ENCODE measurements at regions not wholly inside any gene's neighbourhood (a gene's known extent, or its start where the extent isn't known, plus 50 kb on each side); places are given as distances from the start of the nearest gene placed in this dataset.

DNA sequence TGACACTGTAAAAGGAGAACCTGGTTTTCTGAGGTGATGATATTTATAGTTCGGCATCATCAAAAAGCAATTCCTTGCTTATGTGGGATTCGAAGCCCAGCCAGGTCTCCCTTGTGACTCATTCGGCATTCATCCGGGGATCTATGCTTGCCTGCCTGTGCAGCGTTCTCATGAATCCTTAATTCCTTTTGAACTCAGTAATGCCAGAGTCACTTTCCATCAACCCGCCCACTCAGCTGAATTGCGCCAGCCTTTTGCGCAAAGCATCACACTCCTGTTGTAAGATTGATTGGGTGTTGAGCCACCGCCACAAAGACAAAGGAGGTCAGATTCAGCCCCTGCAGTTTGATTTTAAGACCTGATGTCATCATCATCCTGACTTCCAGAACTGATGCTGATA lies 128.6 kb downstream of the SLC17A6 start:
- H3K4me3 ChIP-seq (ENCODE audit: low read length): no peak overlapping the region

DNA sequence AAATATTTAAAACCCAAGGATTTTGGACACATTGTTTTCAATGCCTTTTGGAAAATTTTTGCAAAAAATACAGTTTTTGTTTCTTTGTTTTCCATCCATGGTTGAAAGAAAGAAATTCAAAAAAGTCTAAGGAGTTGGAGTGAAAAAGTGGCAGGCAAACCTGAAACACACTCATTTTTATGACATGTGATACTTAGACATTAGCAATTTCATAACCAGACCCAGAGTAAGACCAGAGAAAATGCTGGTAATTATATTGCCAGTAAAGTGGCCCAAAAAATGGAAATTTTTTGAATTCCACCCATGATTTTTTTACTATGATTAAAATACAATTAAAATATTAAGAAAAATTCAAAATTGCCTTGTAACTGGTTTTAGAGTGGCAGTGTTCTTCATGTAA lies 128.2 kb downstream of the SLC17A6 start:
- Histone ChIP-seq H3K79me2 (ENCODE audit: control insufficient read depth, insufficient read depth, low read length) (no peaks in the 10 kb centered on the region), H3K9ac (ENCODE audit: low read length) (no peak overlapping the region), H4K8ac (ENCODE audit: low read depth, low read length) (no peak overlapping the region), H3K4me1 (ENCODE audit: control insufficient read depth, low read depth, low read length) (no peaks in the 10 kb centered on the region), H2BK120ac (ENCODE audit: low read depth, low read length) (no peak overlapping the region), H3K18ac (ENCODE audit: low read length) (no peak overlapping the region), H3K27me3 (ENCODE audit: insufficient read depth, low read length, poor library complexity) (no peaks in the 10 kb centered on the region), H4K5ac (ENCODE audit: low read length) (no peak overlapping the region), H2AK5ac (ENCODE audit: low read length) (no peak overlapping the region), H2BK5ac (ENCODE audit: low read length) (no peak overlapping the region), H3K4ac (ENCODE audit: low read depth, low read length) (no peak overlapping the region), H2BK15ac (replicated peaks; ENCODE audit: low read depth) (no peak overlapping the region), H3K4me2 (ENCODE audit: low read length) (no peak overlapping the region), H3K27ac (ENCODE audit: low read depth, low read length) (no peak overlapping the region), H3K36me3 (ENCODE audit: control insufficient read depth, insufficient read depth, low read length) (no peaks in the 10 kb centered on the region), H3K79me1 (ENCODE audit: low read length) (no peaks in the 10 kb centered on the region), H3K23ac (ENCODE audit: low read length) (no peak overlapping the region), H3K56ac (ENCODE audit: low read length) (no peak overlapping the region), H3K4me3 (ENCODE audit: low read length) (no peak overlapping the region)
- no peak for DNase-seq

More for the DNA sequence above, 128.6 kb downstream of the SLC17A6 start:
- H3K27ac ChIP-seq (ENCODE audit: low read depth, low read length): no peak overlapping the region
- DNase-seq: peak; percentile 38
- no peak overlapping the region for H2BK120ac ChIP-seq (ENCODE audit: low read depth, low read length)
- H3K4ac ChIP-seq (ENCODE audit: low read depth, low read length): no peak overlapping the region
- no peaks in the 10 kb centered on the region for H3K79me1 ChIP-seq (ENCODE audit: low read length)
- H3K18ac ChIP-seq (ENCODE audit: low read length): no peak overlapping the region
- H3K4me2 ChIP-seq (ENCODE audit: low read length): no peak overlapping the region
- H3K9ac ChIP-seq (ENCODE audit: low read length): no peak overlapping the region
- H2AK5ac ChIP-seq (ENCODE audit: low read length): no peak overlapping the region
- H4K8ac ChIP-seq (ENCODE audit: low read depth, low read length): no peak overlapping the region
- H3K56ac ChIP-seq (ENCODE audit: low read length): no peak overlapping the region
- no peak overlapping the region for H2BK15ac ChIP-seq (replicated peaks; ENCODE audit: low read depth)
- H3K36me3 ChIP-seq (ENCODE audit: control insufficient read depth, insufficient read depth, low read length): no peaks in the 10 kb centered on the region
- H3K27me3 ChIP-seq (ENCODE audit: insufficient read depth, low read length, poor library complexity): no peaks in the 10 kb centered on the region
- H3K79me2 ChIP-seq (ENCODE audit: control insufficient read depth, insufficient read depth, low read length): no peaks in the 10 kb centered on the region
- no CpG with 5 or more reads among the region's 9 CpGs for WGBS (ENCODE audit: extremely low coverage, insufficient coverage, low lambda C conversion rate)
- no peak overlapping the region for H4K5ac ChIP-seq (ENCODE audit: low read length)
- no peak overlapping the region for H2BK5ac ChIP-seq (ENCODE audit: low read length)
- H3K4me1 ChIP-seq (ENCODE audit: control insufficient read depth, low read depth, low read length): no peaks in the 10 kb centered on the region
- H3K23ac ChIP-seq (ENCODE audit: low read length): no peak overlapping the region

DNA sequence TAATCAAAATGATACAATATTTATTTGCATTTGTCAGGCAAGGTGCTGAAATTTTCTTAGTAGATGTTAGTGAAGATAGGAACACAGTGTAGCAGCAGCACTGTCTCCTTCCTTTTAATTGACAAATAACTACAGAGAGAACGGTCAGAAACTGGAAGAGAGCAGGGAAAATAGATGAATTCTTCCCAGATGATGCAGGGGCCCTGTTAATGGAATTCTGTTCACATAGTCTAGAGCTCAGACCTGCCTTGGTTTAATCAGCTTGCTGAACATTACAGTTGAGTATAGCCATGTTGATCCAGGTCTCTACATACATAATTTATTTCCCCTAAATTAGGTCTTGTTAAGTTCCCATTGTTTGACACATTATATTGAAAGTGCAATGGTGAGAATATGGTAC lies 127.4 kb downstream of the SLC17A6 start:
- no CpG with 5 or more reads among the region's 1 CpG for whole genome bisulfite sequencing (ENCODE audit: extremely low coverage, insufficient coverage, low lambda C conversion rate)
- Histone ChIP-seq H3K36me3 (ENCODE audit: control insufficient read depth, insufficient read depth, low read length) (no peaks in the 10 kb centered on the region), H4K8ac (ENCODE audit: low read depth, low read length) (no peak overlapping the region), H4K5ac (ENCODE audit: low read length) (no peak overlapping the region), H2BK5ac (ENCODE audit: low read length) (no peak overlapping the region), H3K4me2 (ENCODE audit: low read length) (no peak overlapping the region), H3K56ac (ENCODE audit: low read length) (no peak overlapping the region), H3K4me3 (ENCODE audit: low read length) (no peak overlapping the region), H3K18ac (ENCODE audit: low read length) (no peak overlapping the region), H2BK120ac (ENCODE audit: low read depth, low read length) (no peak overlapping the region), H3K79me2 (ENCODE audit: control insufficient read depth, insufficient read depth, low read length) (no peaks in the 10 kb centered on the region), H3K4me1 (ENCODE audit: control insufficient read depth, low read depth, low read length) (no peaks in the 10 kb centered on the region), H2AK5ac (ENCODE audit: low read length) (no peak overlapping the region), H3K23ac (ENCODE audit: low read length) (no peak overlapping the region), H2BK15ac (replicated peaks; ENCODE audit: low read depth) (no peak overlapping the region), H3K79me1 (ENCODE audit: low read length) (no peaks in the 10 kb centered on the region), H3K27me3 (ENCODE audit: insufficient read depth, low read length, poor library complexity) (no peaks in the 10 kb centered on the region), H3K27ac (ENCODE audit: low read depth, low read length) (no peak overlapping the region), H3K9ac (ENCODE audit: low read length) (no peak overlapping the region), H3K4ac (ENCODE audit: low read depth, low read length) (no peak overlapping the region)
- no peak for DNase-seq

DNA sequence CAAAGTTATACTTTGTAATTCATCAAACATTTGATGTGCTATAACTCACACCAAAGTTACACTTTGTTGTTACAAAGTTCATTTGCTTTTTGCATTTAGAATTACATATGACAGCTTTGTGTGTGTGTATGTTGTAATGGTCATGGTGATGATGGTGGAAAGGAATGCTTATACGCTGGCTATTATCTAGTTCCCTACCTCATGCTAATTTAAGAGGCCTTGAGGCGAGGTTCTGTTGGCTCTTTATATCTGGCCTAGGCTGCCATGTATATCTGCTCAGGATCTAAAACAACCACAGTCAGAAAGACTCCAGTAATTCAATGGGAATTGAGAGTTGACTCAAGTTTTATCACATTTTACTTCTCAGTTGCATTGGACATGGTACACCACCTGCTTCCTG lies 123.4 kb downstream of the SLC17A6 start:
- H2BK5ac ChIP-seq (ENCODE audit: low read length): no peak overlapping the region
- H4K5ac ChIP-seq (ENCODE audit: low read length): no peak overlapping the region
- DNase-seq: peak; percentile 21
- H2BK120ac ChIP-seq (ENCODE audit: low read depth, low read length): no peak overlapping the region
- no peaks in the 10 kb centered on the region for H3K4me1 ChIP-seq (ENCODE audit: control insufficient read depth, low read depth, low read length)
- H3K23ac ChIP-seq (ENCODE audit: low read length): no peak overlapping the region
- H3K36me3 ChIP-seq (ENCODE audit: control insufficient read depth, insufficient read depth, low read length): no peaks in the 10 kb centered on the region
- H3K9ac ChIP-seq (ENCODE audit: low read length): no peak overlapping the region
- no CpG with 5 or more reads among the region's 2 CpGs for WGBS (ENCODE audit: extremely low coverage, insufficient coverage, low lambda C conversion rate)
- no peak overlapping the region for H4K8ac ChIP-seq (ENCODE audit: low read depth, low read length)
- H3K27ac ChIP-seq (ENCODE audit: low read depth, low read length): no peak overlapping the region
- H3K27me3 ChIP-seq (ENCODE audit: insufficient read depth, low read length, poor library complexity): no peaks in the 10 kb centered on the region
- no peak overlapping the region for H3K4ac ChIP-seq (ENCODE audit: low read depth, low read length)
- H2BK15ac ChIP-seq (replicated peaks; ENCODE audit: low read depth): no peak overlapping the region
- H2AK5ac ChIP-seq (ENCODE audit: low read length): no peak overlapping the region
- H3K18ac ChIP-seq (ENCODE audit: low read length): no peak overlapping the region
- H3K4me2 ChIP-seq (ENCODE audit: low read length): no peak overlapping the region
- H3K4me3 ChIP-seq (ENCODE audit: low read length): no peak overlapping the region
- H3K56ac ChIP-seq (ENCODE audit: low read length): no peak overlapping the region
- no peaks in the 10 kb centered on the region for H3K79me2 ChIP-seq (ENCODE audit: control insufficient read depth, insufficient read depth, low read length)
- H3K79me1 ChIP-seq (ENCODE audit: low read length): no peaks in the 10 kb centered on the region

DNA sequence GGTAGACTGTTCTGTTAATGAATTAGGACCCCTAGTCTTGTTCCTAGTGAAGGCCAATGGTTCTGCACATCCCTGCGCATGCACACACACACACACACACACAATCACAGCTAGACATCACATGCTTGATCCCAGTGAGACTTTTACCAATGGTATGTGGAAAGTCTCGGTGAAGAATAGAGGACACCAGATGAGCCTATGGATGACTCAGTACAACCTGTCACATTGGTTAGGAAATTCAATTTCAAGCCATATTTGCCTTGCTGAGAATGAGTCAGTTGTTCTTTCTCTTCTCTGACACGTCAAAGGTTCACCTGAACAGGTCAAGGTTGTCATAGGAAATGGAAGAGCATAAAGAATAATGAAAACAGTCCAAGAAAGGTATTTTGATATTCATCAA lies 122.0 kb downstream of the SLC17A6 start:
- H3K79me1 ChIP-seq (ENCODE audit: low read length): no peaks in the 10 kb centered on the region
- no peaks in the 10 kb centered on the region for H3K4me1 ChIP-seq (ENCODE audit: control insufficient read depth, low read depth, low read length)
- H3K4me2 ChIP-seq (ENCODE audit: low read length): no peak overlapping the region
- no peak overlapping the region for H2AK5ac ChIP-seq (ENCODE audit: low read length)
- no peak for DNase-seq
- WGBS (ENCODE audit: extremely low coverage, insufficient coverage, low lambda C conversion rate): no CpG with 5 or more reads among the region's 3 CpGs
- H3K56ac ChIP-seq (ENCODE audit: low read length): no peak overlapping the region
- H3K18ac ChIP-seq (ENCODE audit: low read length): no peak overlapping the region
- H3K9ac ChIP-seq (ENCODE audit: low read length): no peak overlapping the region
- H4K8ac ChIP-seq (ENCODE audit: low read depth, low read length): no peak overlapping the region
- no peaks in the 10 kb centered on the region for H3K27me3 ChIP-seq (ENCODE audit: insufficient read depth, low read length, poor library complexity)
- no peaks in the 10 kb centered on the region for H3K79me2 ChIP-seq (ENCODE audit: control insufficient read depth, insufficient read depth, low read length)
- H2BK5ac ChIP-seq (ENCODE audit: low read length): no peak overlapping the region
- H2BK120ac ChIP-seq (ENCODE audit: low read depth, low read length): no peak overlapping the region
- no peak overlapping the region for H4K5ac ChIP-seq (ENCODE audit: low read length)
- H2BK15ac ChIP-seq (replicated peaks; ENCODE audit: low read depth): no peak overlapping the region
- no peak overlapping the region for H3K23ac ChIP-seq (ENCODE audit: low read length)
- H3K36me3 ChIP-seq (ENCODE audit: control insufficient read depth, insufficient read depth, low read length): no peaks in the 10 kb centered on the region
- no peak overlapping the region for H3K4me3 ChIP-seq (ENCODE audit: low read length)
- no peak overlapping the region for H3K27ac ChIP-seq (ENCODE audit: low read depth, low read length)
- no peak overlapping the region for H3K4ac ChIP-seq (ENCODE audit: low read depth, low read length)

DNA sequence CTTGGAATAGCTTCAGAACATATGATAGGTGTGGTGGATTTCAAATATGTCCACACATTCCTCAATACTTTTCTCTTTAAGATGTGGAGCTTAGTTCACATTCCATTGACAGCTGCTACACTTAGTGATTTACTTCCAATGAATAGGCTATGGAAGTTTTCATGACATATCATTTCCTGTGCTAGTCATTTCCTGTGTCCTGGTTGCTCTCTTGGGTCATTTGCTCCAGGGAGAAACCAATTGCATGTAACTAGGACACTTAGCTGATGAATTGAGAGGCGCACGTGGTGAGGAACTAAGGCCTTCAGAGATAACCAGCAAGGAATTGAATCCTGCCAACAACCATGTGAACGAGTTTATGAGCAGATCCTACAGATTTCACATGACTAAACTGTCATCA lies 120.9 kb downstream of the SLC17A6 start:
- Histone ChIP-seq H2BK5ac (ENCODE audit: low read length) (no peak overlapping the region), H2BK15ac (replicated peaks; ENCODE audit: low read depth) (no peak overlapping the region), H3K23ac (ENCODE audit: low read length) (no peak overlapping the region), H3K4ac (ENCODE audit: low read depth, low read length) (no peak overlapping the region), H3K79me2 (ENCODE audit: control insufficient read depth, insufficient read depth, low read length) (no peaks in the 10 kb centered on the region), H3K27me3 (ENCODE audit: insufficient read depth, low read length, poor library complexity) (no peaks in the 10 kb centered on the region), H3K18ac (ENCODE audit: low read length) (no peak overlapping the region), H3K79me1 (ENCODE audit: low read length) (no peaks in the 10 kb centered on the region), H3K4me3 (ENCODE audit: low read length) (no peak overlapping the region), H3K9ac (ENCODE audit: low read length) (no peak overlapping the region), H2AK5ac (ENCODE audit: low read length) (no peak overlapping the region), H3K27ac (ENCODE audit: low read depth, low read length) (no peak overlapping the region), H3K56ac (ENCODE audit: low read length) (no peak overlapping the region), H4K8ac (ENCODE audit: low read depth, low read length) (no peak overlapping the region), H3K4me1 (ENCODE audit: control insufficient read depth, low read depth, low read length) (no peaks in the 10 kb centered on the region), H4K5ac (ENCODE audit: low read length) (no peak overlapping the region), H2BK120ac (ENCODE audit: low read depth, low read length) (no peak overlapping the region), H3K36me3 (ENCODE audit: control insufficient read depth, insufficient read depth, low read length) (no peaks in the 10 kb centered on the region), H3K4me2 (ENCODE audit: low read length) (no peak overlapping the region)
- WGBS (ENCODE audit: extremely low coverage, insufficient coverage, low lambda C conversion rate): no CpG with 5 or more reads among the region's 3 CpGs
- peak; percentile 29 for DNase-seq
